ENCODE measurements at regions not wholly inside any gene's neighbourhood (a gene's known extent, or its start where the extent isn't known, plus 50 kb on each side); places are given as distances from the start of the nearest gene placed in this dataset.

DNA sequence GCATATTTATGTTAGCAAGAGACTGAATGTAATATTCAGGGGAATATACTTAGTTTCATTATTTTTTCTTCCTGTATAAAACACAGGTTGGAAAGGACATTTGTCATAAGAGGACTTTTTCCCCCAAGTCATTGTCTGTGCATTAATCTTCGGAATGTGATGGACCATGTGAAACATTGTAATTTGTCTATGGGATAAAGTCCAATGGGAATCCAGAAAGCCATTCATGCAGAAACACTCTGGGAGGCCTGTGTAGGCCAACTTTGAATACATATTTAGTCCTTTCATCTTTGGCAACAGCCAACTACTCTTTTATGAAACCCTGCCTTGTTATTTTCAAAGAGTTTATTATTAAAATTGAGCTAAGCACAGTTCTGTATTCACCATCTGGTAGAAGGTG is 386.4 kb downstream of the PIK3C3 start:
- TF ChIP-seq POLR2A (IDR thresholded peaks at IDR 0.05) (no peak), CTCF (IDR thresholded peaks at IDR 0.05) (no peak)
